ENCODE measurements at regions not wholly inside any gene's neighbourhood (a gene's known extent, or its start where the extent isn't known, plus 50 kb on each side); places are given as distances from the start of the nearest gene placed in this dataset.

GRCh38 chr12:65585648-65586602 lies 238.4 kb upstream of the HMGA2 start:
- WGBS, 2 donors: 59 to 70% methylated on average over 3 of the region's 3 CpGs

GRCh38 chr12:65586796-65587195 lies 237.5 kb upstream of the HMGA2 start:
- no peak for TF ChIP-seq POLR2A (IDR thresholded peaks at IDR 0.05)
- no peak for TF ChIP-seq CTCF (IDR thresholded peaks at IDR 0.05)
- intact Hi-C loops (cut with DNase I; ENCODE audit: low total_unique reads): no loop called here
- 72 to 88% methylated on average over 1 of the region's 1 CpG for WGBS, 2 donors
- no peak overlapping the region for H3K4me3 ChIP-seq (ENCODE audit: low read depth, poor library complexity, severe bottlenecking)
- no peak for DNase-seq (ENCODE audit: low spot score in 2 of 2)

More at GRCh38 chr12:65585648-65586602, 238.4 kb upstream of the HMGA2 start:
- no peak overlapping the region for H3K4me3 ChIP-seq (ENCODE audit: low read depth, poor library complexity, severe bottlenecking)
- no peak for TF ChIP-seq CTCF (IDR thresholded peaks at IDR 0.05)
- TF ChIP-seq POLR2A (IDR thresholded peaks at IDR 0.05): no peak
- no peak for DNase-seq (ENCODE audit: low spot score in 2 of 2)
- intact Hi-C loops (cut with DNase I; ENCODE audit: low total_unique reads): no loop called here

- DNase-seq (ENCODE audit: low spot score in 2 of 2): no peak
- TF ChIP-seq POLR2A (IDR thresholded peaks at IDR 0.05) (no peak), CTCF (IDR thresholded peaks at IDR 0.05) (no peak)
- WGBS, 2 donors: 90 to 95% methylated on average over 4 of the region's 4 CpGs
- no peak overlapping the region for H3K4me3 ChIP-seq (ENCODE audit: low read depth, poor library complexity, severe bottlenecking)
- intact Hi-C loops (cut with DNase I; ENCODE audit: low total_unique reads): no loop called here
Observed at GRCh38 chr12:65590318-65590717, 234.0 kb upstream of the HMGA2 start.

GRCh38 chr12:65592416-65592815 lies 231.9 kb upstream of the HMGA2 start:
- WGBS, 2 donors: 90 to 92% methylated on average over 3 of the region's 3 CpGs
- H3K4me3 ChIP-seq (ENCODE audit: low read depth, poor library complexity, severe bottlenecking): no peak overlapping the region
- no peak for DNase-seq (ENCODE audit: low spot score in 2 of 2)
- no peak for TF ChIP-seq CTCF (IDR thresholded peaks at IDR 0.05)
- intact Hi-C loops (cut with DNase I; ENCODE audit: low total_unique reads): no loop called here

GRCh38 chr12:65593239-65593701 lies 231.0 kb upstream of the HMGA2 start:
- DNase-seq (ENCODE audit: low spot score in 2 of 2): no peak
- WGBS, 2 donors: 70 to 73% methylated on average over 2 of the region's 2 CpGs
- no peak for TF ChIP-seq POLR2A (IDR thresholded peaks at IDR 0.05)
- no peak for TF ChIP-seq CTCF (IDR thresholded peaks at IDR 0.05)

More at GRCh38 chr12:65593239-65593701, 231.0 kb upstream of the HMGA2 start:
- intact Hi-C loops (cut with DNase I; ENCODE audit: low total_unique reads): no loop called here
- H3K4me3 ChIP-seq (ENCODE audit: low read depth, poor library complexity, severe bottlenecking): no peak overlapping the region
